PFSK-1 (cell line): ENCODE measurements at regions not wholly inside any gene's neighbourhood (a gene's known extent, or its start where the extent isn't known, plus 50 kb on each side); places are given as distances from the start of the nearest gene placed in this dataset.

Source experiments
- FOXP2 ChIP-seq: optimal IDR thresholded peaks from 2 replicates; pipeline ENCODE3; 2011; ENCODE audit warnings: borderline replicate concordance, control low read depth, inconsistent platforms; ENCODE audit not compliant: insufficient read depth; ENCODE audit errors: extremely low read length, extremely low read depth
- POLR2AphosphoS5 ChIP-seq: IDR thresholded peaks from 2 replicates; pipeline ENCODE4 v1.6.1; 2012; ENCODE audit warnings: low read depth, mild to moderate bottlenecking, control low read depth, low read length, moderate library complexity
- REST ChIP-seq, 2 experiments: IDR thresholded peaks; 2 replicates each; pipeline versions ENCODE4 v1.6.1 to v1.8.0; 2011 to 2012; ENCODE audit warnings: low read depth in 2 of 2, low read length in 2 of 2, control low read depth in 1 of 2, inconsistent platforms in 1 of 2, mild to moderate bottlenecking in 1 of 2, moderate library complexity in 1 of 2; ENCODE audit not compliant: insufficient read depth in 1 of 2
- SIN3A ChIP-seq: IDR thresholded peaks from 2 replicates; pipeline ENCODE4 v1.6.1; 2012; ENCODE audit warnings: mild to moderate bottlenecking, low read length, moderate library complexity, borderline replicate concordance; ENCODE audit not compliant: insufficient read depth
- TAF1 ChIP-seq: IDR thresholded peaks from 2 replicates; pipeline ENCODE4 v1.6.1; 2012; ENCODE audit warnings: low read length, control low read depth, borderline replicate concordance; ENCODE audit not compliant: insufficient read depth

- TF ChIP-seq REST (IDR thresholded peaks at IDR 0.05; ENCODE audit: insufficient read depth in 1 of 2, low read depth in 2 of 2, low read length in 2 of 2) = no peak
- no peak for TF ChIP-seq FOXP2
- TF ChIP-seq POLR2AphosphoS5 = no peak
- no peak for TF ChIP-seq SIN3A
- no peak for TF ChIP-seq TAF1
Measured at GRCh38 chr2:176435729-176436128, 166.5 kb downstream of the MTX2 start.

GRCh38 chr2:176443946-176444345 is 174.7 kb downstream of the MTX2 start:
- TF ChIP-seq POLR2AphosphoS5 = no peak
- TF ChIP-seq TAF1 = no peak
- TF ChIP-seq FOXP2 = no peak
- TF ChIP-seq SIN3A = no peak
- no peak for TF ChIP-seq REST (IDR thresholded peaks at IDR 0.05; ENCODE audit: insufficient read depth in 1 of 2, low read depth in 2 of 2, low read length in 2 of 2)

- TF ChIP-seq POLR2AphosphoS5 = no peak
- no peak for TF ChIP-seq REST (IDR thresholded peaks at IDR 0.05; ENCODE audit: insufficient read depth in 1 of 2, low read depth in 2 of 2, low read length in 2 of 2)
- no peak for TF ChIP-seq TAF1
- TF ChIP-seq SIN3A = no peak
- no peak for TF ChIP-seq FOXP2
Measured at GRCh38 chr2:176445956-176446355, 176.7 kb downstream of the MTX2 start.

GRCh38 chr2:176446718-176447414 is 177.6 kb downstream of the MTX2 start:
- no peak for TF ChIP-seq REST (IDR thresholded peaks at IDR 0.05; ENCODE audit: insufficient read depth in 1 of 2, low read depth in 2 of 2, low read length in 2 of 2)
- no peak for TF ChIP-seq POLR2AphosphoS5

GRCh38 chr2:176447616-176448015 is 178.4 kb downstream of the MTX2 start:
- no peak for TF ChIP-seq REST (IDR thresholded peaks at IDR 0.05; ENCODE audit: insufficient read depth in 1 of 2, low read depth in 2 of 2, low read length in 2 of 2)
- TF ChIP-seq TAF1 = no peak
- TF ChIP-seq FOXP2 = no peak
- TF ChIP-seq POLR2AphosphoS5 = no peak
- TF ChIP-seq SIN3A = no peak
